Muscle layer of colon (tissue), 2 donors: ENCODE measurements at regions not wholly inside any gene's neighbourhood (a gene's known extent, or its start where the extent isn't known, plus 50 kb on each side); places are given as distances from the start of the nearest gene placed in this dataset.
"Not testable (repeated sequence)": the region's sequence is repeated elsewhere in the genome, so short reads cannot be mapped to it uniquely, and the experiment has no call there.

Experiments used
- H3K27ac ChIP-seq: one replicate; pipeline ENCODE4 v1.7.0; 2013; ENCODE audit warnings: low read depth, mild to moderate bottlenecking, low read length, moderate library complexity
- H3K27me3 ChIP-seq, 2 donors: one replicate each; pipeline ENCODE4 v1.7.0; 2013; ENCODE audit warnings: low read length in 2 of 2, mild to moderate bottlenecking in 2 of 2; ENCODE audit not compliant: insufficient read depth in 2 of 2, control insufficient read depth in 1 of 2
- H3K36me3 ChIP-seq: one replicate; pipeline ENCODE4 v1.7.0; 2013; ENCODE audit warnings: mild to moderate bottlenecking, low read length; ENCODE audit not compliant: insufficient read depth
- H3K4me1 ChIP-seq: one replicate; pipeline ENCODE4 v1.7.0; 2013; ENCODE audit warnings: mild to moderate bottlenecking, low read length; ENCODE audit not compliant: insufficient read depth
- H3K4me3 ChIP-seq, 2 donors: one replicate each; pipeline ENCODE4 v1.7.0; 2013; ENCODE audit warnings: low read length in 2 of 2, low read depth in 1 of 2, mild to moderate bottlenecking in 1 of 2, moderate library complexity in 1 of 2
- H3K9ac ChIP-seq: one replicate; pipeline ENCODE4 v1.7.0; 2013; ENCODE audit warnings: low read length
- H3K9me3 ChIP-seq: one replicate; pipeline ENCODE4 v1.7.0; 2013; ENCODE audit warnings: mild to moderate bottlenecking, low read length
- donor health status: abdominal sarcoma.
- donor health status: Adenocarcinoma of cecum.

- H3K9me3 ChIP-seq, result no peaks in the 10 kb centered on the region
- no peak overlapping the region for H3K9ac ChIP-seq
- no peaks in the 10 kb centered on the region for H3K4me1 ChIP-seq
- no peak overlapping the region for H3K27ac ChIP-seq
- H3K27me3 ChIP-seq, result no peaks in the 10 kb centered on the region
- no peaks in the 10 kb centered on the region for H3K36me3 ChIP-seq
- no peak overlapping the region for H3K4me3 ChIP-seq
Measured at GRCh38 chr10:8174762-8175161, 120.3 kb downstream of the GATA3 start.

GRCh38 chr10:8177526-8177925, 123.0 kb downstream of the GATA3 start:
- not testable (repeated sequence) for H3K9me3 ChIP-seq, H3K27ac ChIP-seq

GRCh38 chr10:8179773-8180172, 125.3 kb downstream of the GATA3 start:
- not testable (repeated sequence) for H3K9ac ChIP-seq, H3K4me3 ChIP-seq, H3K27me3 ChIP-seq, H3K27ac ChIP-seq, H3K36me3 ChIP-seq, H3K9me3 ChIP-seq, H3K4me1 ChIP-seq

More at GRCh38 chr10:8177526-8177925, 123.0 kb downstream of the GATA3 start:
- not testable (repeated sequence) for H3K9ac ChIP-seq, H3K4me1 ChIP-seq, H3K27me3 ChIP-seq, H3K36me3 ChIP-seq, H3K4me3 ChIP-seq

GRCh38 chr10:8180360-8181109, 126.0 kb downstream of the GATA3 start:
- H3K4me3 ChIP-seq, result no peak overlapping the region
- H3K27me3 ChIP-seq, result no peaks in the 10 kb centered on the region
- no peak overlapping the region for H3K9ac ChIP-seq
- no peaks in the 10 kb centered on the region for H3K36me3 ChIP-seq
- no peaks in the 10 kb centered on the region for H3K4me1 ChIP-seq
- H3K27ac ChIP-seq, result no peak overlapping the region
- no peaks in the 10 kb centered on the region for H3K9me3 ChIP-seq

- Histone ChIP-seq H3K9me3 (no peaks in the 10 kb centered on the region), H3K9ac (no peak overlapping the region), H3K27me3 (no peaks in the 10 kb centered on the region), H3K36me3 (no peaks in the 10 kb centered on the region), H3K27ac (no peak overlapping the region), H3K4me3 (no peak overlapping the region), H3K4me1 (no peaks in the 10 kb centered on the region)
Measured at GRCh38 chr10:8181496-8182157, 127.1 kb downstream of the GATA3 start.

- Histone ChIP-seq H3K4me3 (no peak overlapping the region), H3K4me1 (no peaks in the 10 kb centered on the region), H3K9me3 (no peaks in the 10 kb centered on the region), H3K27me3 (no peaks in the 10 kb centered on the region), H3K36me3 (no peaks in the 10 kb centered on the region), H3K9ac (no peak overlapping the region), H3K27ac (no peak overlapping the region)
Measured at GRCh38 chr10:8182806-8183205, 128.3 kb downstream of the GATA3 start.

- Histone ChIP-seq H3K4me1 (no peaks in the 10 kb centered on the region), H3K9me3 (no peaks in the 10 kb centered on the region), H3K27me3 (no peaks in the 10 kb centered on the region), H3K27ac (no peak overlapping the region), H3K9ac (no peak overlapping the region), H3K4me3 (no peak overlapping the region), H3K36me3 (no peaks in the 10 kb centered on the region)
Measured at GRCh38 chr10:8183241-8183704, 128.8 kb downstream of the GATA3 start.

GRCh38 chr10:8187171-8187666, 132.7 kb downstream of the GATA3 start:
- Histone ChIP-seq H3K36me3 (no peaks in the 10 kb centered on the region), H3K9me3 (no peaks in the 10 kb centered on the region), H3K27me3 (no peaks in the 10 kb centered on the region), H3K4me3 (no peak overlapping the region), H3K27ac (no peak overlapping the region), H3K9ac (no peak overlapping the region), H3K4me1 (no peaks in the 10 kb centered on the region)

GRCh38 chr10:8189458-8189857, 135.0 kb downstream of the GATA3 start:
- H3K9ac ChIP-seq, result no peak overlapping the region
- no peak overlapping the region for H3K27ac ChIP-seq
- no peak overlapping the region for H3K4me3 ChIP-seq
- no peaks in the 10 kb centered on the region for H3K27me3 ChIP-seq
- no peaks in the 10 kb centered on the region for H3K4me1 ChIP-seq
- H3K36me3 ChIP-seq, result no peaks in the 10 kb centered on the region
- H3K9me3 ChIP-seq, result no peaks in the 10 kb centered on the region

GRCh38 chr10:8192301-8192700, 137.8 kb downstream of the GATA3 start:
- no peaks in the 10 kb centered on the region for H3K36me3 ChIP-seq
- no peak overlapping the region for H3K9ac ChIP-seq
- H3K4me1 ChIP-seq, result no peaks in the 10 kb centered on the region
- H3K4me3 ChIP-seq, result no peak overlapping the region
- no peaks in the 10 kb centered on the region for H3K9me3 ChIP-seq
- no peak overlapping the region for H3K27ac ChIP-seq
- H3K27me3 ChIP-seq, result no peaks in the 10 kb centered on the region

GRCh38 chr10:8193546-8193945, 139.1 kb downstream of the GATA3 start:
- H3K9me3 ChIP-seq, result no peaks in the 10 kb centered on the region
- H3K4me1 ChIP-seq, result no peaks in the 10 kb centered on the region
- no peaks in the 10 kb centered on the region for H3K27me3 ChIP-seq
- no peak overlapping the region for H3K4me3 ChIP-seq
- H3K27ac ChIP-seq, result no peak overlapping the region
- no peaks in the 10 kb centered on the region for H3K36me3 ChIP-seq
- H3K9ac ChIP-seq, result no peak overlapping the region

- Histone ChIP-seq H3K9me3 (no peaks in the 10 kb centered on the region), H3K36me3 (no peaks in the 10 kb centered on the region), H3K9ac (no peak overlapping the region), H3K4me3 (no peak overlapping the region), H3K27ac (no peak overlapping the region), H3K4me1 (no peaks in the 10 kb centered on the region), H3K27me3 (no peaks in the 10 kb centered on the region)
Measured at GRCh38 chr10:8194050-8194449, 139.6 kb downstream of the GATA3 start.
